HG03039 (cell line): ENCODE measurements at regions not wholly inside any gene's neighbourhood (a gene's known extent, or its start where the extent isn't known, plus 50 kb on each side); places are given as distances from the start of the nearest gene placed in this dataset.
"Not testable (repeated sequence)": the region's sequence is repeated elsewhere in the genome, so short reads cannot be mapped to it uniquely, and the experiment has no call there.

Experiments
- ATAC-seq: cut with Tn5 transposase; IDR thresholded peaks from one replicate; pipeline ENCODE4 v1.9.1; 2021; ENCODE audit warnings: mild to moderate bottlenecking, moderate library complexity; ENCODE audit not compliant: unreplicated experiment

DNA sequence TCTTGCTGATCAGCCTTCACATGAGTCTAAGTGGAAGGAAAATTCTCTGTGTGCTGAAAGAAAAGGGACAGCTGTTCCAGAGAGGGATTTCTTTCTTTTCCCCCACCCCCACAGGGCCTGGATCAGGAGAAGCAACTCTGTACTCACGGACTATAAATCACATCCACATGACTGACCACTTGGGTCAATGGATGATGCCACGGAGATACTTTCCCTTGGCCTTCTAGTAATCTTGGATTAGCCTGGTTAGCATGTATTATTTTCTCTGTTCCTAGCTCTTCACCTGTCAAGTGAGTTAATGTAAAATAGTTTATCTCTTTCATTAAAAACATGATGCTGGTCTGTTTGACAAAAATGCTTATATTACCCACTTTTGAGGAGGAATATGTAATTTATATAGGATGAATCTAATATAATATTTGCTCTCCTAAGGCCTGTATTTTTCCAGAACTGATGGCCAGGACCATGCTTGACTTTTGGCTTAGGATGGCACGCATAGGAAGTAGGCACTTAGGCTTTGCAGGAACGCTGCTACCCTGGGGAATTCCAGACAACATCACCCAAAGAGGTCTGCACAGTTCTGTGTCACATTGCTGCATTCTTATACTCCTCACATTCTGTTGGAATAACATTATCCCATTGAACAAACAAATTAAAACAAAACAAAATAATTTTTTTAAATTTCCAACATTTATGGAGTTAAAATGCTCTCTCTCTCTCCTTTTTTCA, 892.1 kb downstream of the TLE1 start:
- ATAC-seq = no peak

DNA sequence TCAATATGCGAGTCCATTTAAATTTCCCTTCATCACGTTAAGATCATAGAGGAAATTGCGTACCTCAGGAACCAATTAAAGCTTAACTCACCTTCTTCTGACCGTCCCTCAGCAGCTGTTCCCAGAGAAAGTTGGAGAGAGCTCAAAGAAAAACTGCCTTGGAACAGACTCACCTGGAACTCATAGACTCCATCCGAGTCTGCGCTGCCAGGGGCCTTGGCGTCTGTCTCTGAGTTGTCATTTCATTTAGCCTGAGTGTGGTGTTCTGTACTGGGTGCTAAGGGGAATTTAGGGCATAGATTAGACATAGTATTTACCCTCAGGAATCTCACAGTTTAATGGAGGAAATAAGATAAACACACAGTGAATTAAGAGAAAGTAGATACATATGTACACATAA, 892.7 kb downstream of the TLE1 start:
- ATAC-seq = no peak

DNA sequence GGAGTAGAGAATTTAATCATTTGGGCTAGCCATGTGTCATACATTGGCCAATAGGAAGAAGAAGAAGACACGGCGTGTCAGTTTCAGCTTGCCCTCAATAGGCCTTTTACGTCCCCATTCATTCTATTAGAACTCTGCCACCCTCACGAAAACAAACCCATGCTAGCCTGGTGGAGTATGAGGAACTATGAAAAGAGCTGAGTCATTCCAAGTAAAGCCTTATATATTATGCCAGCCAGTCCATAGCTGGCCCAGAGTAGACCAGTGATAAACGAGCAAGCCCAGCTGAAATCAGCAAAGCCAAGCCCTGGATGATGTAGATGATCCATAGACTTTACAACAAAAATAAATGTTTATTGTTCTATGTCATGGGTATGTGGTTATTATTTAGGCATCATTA, 895.1 kb downstream of the TLE1 start:
- no peak for ATAC-seq

- no peak for ATAC-seq
These were observed 895.6 kb downstream of the TLE1 start for GRCh38 chr9:80793706-80794105.

DNA sequence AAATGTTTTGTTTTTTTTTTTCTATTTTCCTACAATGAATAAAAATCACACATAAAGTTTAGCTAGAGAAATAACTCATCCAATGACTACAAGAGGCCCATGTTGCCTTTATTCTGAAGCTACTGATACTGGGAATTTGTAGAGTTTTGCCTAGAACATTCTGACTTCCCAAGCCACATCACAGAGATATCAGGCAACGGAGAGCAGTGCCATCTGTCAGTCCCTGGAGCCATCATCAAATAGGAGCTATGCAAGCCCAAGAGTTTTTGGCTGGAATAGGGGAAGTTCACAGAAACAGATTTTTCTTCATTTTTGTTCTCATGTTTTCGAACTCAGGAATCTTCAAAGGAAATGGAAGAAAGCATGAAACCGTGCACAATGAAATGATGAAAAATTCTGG, 896.6 kb downstream of the TLE1 start:
- ATAC-seq = no peak

DNA sequence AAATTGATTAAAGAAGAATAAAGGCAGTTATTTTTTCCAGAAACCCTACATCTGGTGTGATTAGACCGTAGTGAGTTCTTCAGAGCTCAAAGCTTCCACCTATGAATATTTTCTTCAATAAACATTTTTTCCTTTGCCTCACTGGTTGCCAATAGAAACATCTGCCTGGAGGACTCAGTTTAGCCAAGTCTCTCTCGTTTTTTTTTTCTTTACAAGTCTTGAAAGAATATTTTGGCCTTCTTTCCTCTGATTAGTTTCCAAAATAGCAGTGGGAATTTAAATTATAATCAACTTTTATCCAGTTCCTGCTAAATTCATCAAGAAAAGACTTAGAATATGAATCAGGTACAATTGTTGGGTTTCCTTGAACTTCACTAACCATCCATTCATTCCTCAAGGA, 897.5 kb downstream of the TLE1 start:
- ATAC-seq = no peak

- ATAC-seq = no peak
These were observed 898.6 kb downstream of the TLE1 start for GRCh38 chr9:80790764-80791163.

- ATAC-seq = no peak
These were observed 899.5 kb downstream of the TLE1 start for GRCh38 chr9:80789831-80790230.

GRCh38 chr9:80787636-80788035, 901.7 kb downstream of the TLE1 start:
- ATAC-seq = no peak

GRCh38 chr9:80784647-80785046, 904.7 kb downstream of the TLE1 start:
- ATAC-seq = no peak

- no peak for ATAC-seq
These were observed 913.4 kb downstream of the TLE1 start for GRCh38 chr9:80775971-80776370.

GRCh38 chr9:80775530-80775929, 913.8 kb downstream of the TLE1 start:
- no peak for ATAC-seq

- ATAC-seq = no peak
These were observed 917.6 kb downstream of the TLE1 start for GRCh38 chr9:80771555-80772347.

DNA sequence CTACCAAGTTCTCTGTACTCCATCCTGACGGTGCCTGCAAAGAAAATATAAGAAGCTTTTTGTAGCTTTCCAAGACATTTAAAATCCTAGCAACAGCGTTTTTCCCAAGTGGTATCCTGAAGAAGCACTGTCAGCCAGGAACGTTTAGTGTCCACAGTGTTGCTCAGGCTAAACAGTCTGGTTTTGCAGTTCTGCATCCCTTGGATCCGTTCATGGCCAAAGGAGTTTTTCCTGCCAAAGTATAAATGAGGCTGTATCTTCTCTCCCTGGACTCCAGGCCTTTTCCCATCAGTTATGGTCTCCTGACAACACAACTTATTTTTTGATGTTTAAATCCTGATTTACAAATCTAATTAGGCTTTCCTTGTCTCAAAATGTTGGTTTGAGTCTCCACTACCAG, 925.8 kb downstream of the TLE1 start:
- ATAC-seq = no peak

DNA sequence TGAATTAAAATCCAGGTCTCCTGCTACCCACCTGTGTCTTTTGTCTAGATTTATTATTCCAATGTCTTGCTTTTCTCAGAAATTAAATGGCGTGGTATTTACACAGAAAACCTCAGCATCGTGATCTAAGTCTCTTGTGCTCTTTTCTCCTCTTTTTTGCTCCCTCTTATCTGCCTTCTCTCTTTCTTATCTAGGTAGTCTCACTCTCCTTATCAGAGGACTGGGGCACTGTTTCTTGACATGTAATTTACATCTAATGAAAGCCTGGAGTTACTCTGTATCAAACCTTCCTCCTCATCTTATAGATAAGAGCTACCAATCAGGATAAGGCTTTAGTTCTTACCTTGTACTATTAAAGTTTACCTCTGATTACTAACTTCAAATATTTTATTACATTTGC, 933.8 kb downstream of the TLE1 start:
- no peak for ATAC-seq

- ATAC-seq = not testable (repeated sequence)
These were observed 942.3 kb downstream of the TLE1 start for GRCh38 chr9:80747056-80747455.

DNA sequence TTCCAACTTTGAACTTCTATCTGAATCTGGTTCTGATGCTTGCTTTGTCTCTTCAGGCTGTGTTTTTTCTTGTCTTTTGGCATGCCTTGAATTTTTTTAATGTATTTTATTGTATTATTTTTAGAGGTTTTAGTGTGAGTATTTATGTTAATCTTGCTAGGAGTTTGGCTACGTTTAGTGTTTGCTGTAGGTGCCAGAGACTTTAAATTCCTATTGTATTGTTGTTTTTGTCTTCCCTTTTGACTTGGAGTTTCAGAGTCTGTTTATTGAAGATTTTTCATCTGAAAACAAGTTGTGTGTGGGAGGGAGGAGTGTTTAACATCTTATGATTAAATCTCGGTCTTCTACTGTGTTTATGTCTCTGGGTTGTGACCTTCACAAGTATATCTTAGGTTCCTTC, 956.8 kb downstream of the TLE1 start:
- ATAC-seq = no peak

DNA sequence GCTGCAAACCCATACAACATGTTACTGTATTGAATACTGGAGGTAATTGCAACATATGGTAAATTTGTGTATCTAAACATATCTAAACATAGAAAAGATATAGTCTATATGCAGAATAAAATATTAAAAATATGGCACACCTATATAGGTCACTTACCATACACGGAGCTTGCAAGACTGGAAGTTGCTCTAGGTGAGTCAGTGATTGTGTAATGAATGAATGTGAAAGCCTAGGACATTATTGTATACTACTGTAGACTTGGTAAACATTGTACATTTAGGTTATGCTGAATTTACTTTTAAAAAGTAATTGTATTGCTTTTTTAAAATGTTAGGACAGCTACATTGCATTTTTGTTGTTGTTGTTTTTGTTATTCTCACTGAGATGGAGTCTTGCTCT, 968.8 kb downstream of the TLE1 start:
- ATAC-seq = no peak

- ATAC-seq = no peak
These were observed 982.2 kb downstream of the TLE1 start for GRCh38 chr9:80707120-80707519.

- ATAC-seq = no peak
These were observed 988.3 kb downstream of the TLE1 start for GRCh38 chr9:80701061-80701460.

DNA sequence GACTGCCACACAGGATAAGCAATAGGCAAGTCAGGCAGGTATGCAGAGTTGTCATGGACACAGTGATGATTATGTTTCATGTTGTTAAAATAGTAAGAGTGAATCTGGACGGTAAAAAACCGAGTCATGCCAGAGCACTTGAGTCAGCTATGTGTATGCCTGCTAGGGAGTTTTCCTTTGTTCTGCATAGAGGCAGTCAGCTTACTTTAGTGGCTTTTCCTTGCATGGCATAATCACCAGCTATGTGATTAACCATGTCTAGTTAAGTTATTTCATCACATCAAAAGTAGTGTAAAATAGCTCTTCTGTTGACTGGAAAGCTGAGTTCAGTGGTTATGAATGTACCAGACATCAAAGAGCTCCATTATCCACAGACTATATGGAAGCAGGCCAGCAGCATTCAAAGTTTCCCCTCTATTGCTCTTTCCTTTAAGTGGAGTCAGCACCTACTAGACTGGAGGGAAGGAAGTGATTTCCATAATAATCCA, 989.8 kb downstream of the TLE1 start:
- no peak for ATAC-seq

GRCh38 chr9:80698725-80699410, 990.5 kb downstream of the TLE1 start:
- no peak for ATAC-seq
